ENCODE measurements at regions not wholly inside any gene's neighbourhood (a gene's known extent, or its start where the extent isn't known, plus 50 kb on each side); places are given as distances from the start of the nearest gene placed in this dataset.
"Not testable (repeated sequence)": the region's sequence is repeated elsewhere in the genome, so short reads cannot be mapped to it uniquely, and the experiment has no call there.

GRCh38 chr4:31391976-31392375 is 671.8 kb downstream of the PCDH7 start:
- DNase-seq, result no peak

DNA sequence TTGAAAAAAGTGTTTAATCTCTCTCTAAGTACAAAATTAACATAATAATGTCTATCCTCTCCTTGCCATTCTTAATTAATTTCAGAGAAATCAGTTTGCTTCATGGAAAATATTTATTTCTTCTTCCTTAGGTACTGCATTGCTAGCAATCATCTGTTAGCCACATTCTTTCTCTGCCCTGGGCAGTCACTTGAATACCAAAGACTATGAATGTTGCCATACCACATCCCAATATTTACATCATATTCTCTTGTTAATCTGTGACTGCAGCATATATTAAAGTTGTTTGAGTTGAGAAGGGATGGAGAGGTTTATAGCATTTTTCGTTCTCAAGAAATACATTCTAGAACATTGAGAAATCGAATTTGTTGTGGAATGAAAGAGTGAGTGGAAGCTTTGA is 672.8 kb downstream of the PCDH7 start:
- DNase-seq, result no peak

DNA sequence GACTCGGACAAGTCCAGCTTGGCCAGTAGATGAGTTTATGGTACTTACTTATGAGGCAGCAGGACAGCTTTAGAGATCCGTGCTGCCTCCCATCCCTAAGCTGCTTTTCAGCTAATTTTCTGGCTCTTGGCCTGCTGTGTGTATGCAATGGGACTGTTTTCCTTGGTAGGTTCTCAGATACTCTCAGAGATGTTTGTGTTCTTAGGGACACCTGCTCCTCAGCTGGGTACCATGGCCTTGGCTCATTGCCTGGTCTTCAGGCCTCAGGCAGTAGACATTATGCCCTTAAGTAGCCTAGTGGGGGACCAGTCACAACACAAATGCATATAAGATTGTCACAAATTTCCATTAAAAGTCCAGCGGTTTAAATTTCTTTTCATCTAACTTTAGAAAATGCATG is 688.0 kb downstream of the PCDH7 start:
- DNase-seq, result no peak

GRCh38 chr4:31411565-31411964 is 691.4 kb downstream of the PCDH7 start:
- DNase-seq, result no peak

GRCh38 chr4:31415629-31416028 is 695.5 kb downstream of the PCDH7 start:
- DNase-seq, result no peak

GRCh38 chr4:31416498-31416897 is 696.3 kb downstream of the PCDH7 start:
- no peak for DNase-seq

GRCh38 chr4:31417040-31417439 is 696.9 kb downstream of the PCDH7 start:
- DNase-seq, result no peak

GRCh38 chr4:31422006-31422405 is 701.8 kb downstream of the PCDH7 start:
- DNase-seq, result no peak

GRCh38 chr4:31427691-31428090 is 707.5 kb downstream of the PCDH7 start:
- no peak for DNase-seq

DNA sequence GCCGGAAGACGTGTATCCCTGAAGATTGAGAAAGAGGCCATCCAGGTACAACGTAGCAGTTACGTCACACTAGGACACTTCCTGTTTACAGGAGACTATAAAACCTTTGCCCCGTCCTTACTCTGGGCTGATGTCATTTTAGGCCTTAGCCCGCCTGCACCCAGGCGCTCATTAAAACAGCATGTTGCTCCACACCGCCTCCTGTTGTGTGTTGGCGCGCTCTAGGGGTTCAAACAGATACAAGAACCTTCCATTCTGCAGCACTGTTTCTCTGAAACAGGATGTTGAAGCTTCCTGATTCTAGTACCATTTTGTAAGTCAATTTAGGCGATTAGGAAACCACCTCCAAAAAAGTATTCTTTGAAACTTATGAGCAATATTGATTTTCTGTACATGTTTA is 722.1 kb downstream of the PCDH7 start:
- DNase-seq, result no peak

GRCh38 chr4:31445526-31445925 is 725.4 kb downstream of the PCDH7 start:
- DNase-seq, result no peak

DNA sequence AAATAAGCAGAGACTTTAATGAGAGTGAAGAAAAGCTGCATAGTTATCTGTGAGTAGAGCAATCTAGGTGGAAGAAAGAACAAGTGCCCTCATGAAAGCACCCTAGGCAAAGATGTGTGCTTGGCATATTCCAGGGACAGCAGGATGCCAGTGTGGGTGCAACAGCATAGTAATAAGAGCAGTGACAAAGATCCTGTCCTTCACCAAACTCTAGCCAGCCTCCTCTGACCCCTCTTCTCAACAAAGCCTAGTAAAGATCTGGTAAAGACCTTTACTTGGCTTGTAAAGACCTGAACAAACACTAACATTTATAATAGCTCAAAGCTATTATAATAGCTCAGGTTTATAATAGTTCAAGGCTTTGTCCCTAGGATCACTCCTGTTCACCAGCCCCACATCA is 735.4 kb downstream of the PCDH7 start:
- no peak for DNase-seq

DNA sequence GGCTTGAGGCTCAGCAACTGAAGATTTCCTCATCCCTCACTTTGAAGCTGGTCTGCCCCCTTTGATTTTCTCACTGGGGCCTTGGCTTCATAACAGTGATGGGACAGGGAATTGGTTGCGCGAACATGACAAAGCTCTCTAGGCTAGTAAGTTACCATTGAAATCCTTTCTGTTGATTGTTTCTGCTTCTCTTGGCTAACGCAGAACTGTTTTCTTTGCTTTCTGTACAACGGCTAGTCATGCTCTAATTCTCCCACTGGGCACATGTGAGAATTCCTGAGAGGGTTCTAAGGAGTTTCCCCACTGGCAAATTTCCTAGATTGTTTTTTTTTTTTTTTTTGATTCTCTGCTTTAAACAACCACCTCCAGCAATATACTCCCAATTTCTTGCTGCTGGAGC is 738.6 kb downstream of the PCDH7 start:
- DNase-seq, result no peak

DNA sequence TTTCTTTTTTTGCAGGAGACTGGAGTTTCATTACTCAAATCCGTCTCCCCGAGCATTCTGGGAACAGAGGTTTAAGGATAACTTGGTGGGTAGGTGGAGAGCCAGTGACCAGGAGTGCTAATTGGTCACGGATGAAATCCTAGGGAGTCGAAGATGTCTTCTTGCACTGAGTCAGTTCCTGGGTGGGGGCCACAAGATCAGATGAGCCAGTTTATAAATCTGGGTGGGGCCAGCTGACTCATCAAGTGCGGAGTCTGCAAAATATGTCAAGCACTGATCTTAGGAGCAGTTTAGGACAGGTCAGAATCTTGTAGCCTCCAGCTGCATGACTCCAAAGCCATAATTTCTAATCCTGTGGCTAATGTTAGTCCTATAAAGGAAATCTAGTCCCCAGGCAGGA is 741.3 kb downstream of the PCDH7 start:
- DNase-seq, result no peak

GRCh38 chr4:31467781-31468180 is 747.6 kb downstream of the PCDH7 start:
- no peak for DNase-seq

DNA sequence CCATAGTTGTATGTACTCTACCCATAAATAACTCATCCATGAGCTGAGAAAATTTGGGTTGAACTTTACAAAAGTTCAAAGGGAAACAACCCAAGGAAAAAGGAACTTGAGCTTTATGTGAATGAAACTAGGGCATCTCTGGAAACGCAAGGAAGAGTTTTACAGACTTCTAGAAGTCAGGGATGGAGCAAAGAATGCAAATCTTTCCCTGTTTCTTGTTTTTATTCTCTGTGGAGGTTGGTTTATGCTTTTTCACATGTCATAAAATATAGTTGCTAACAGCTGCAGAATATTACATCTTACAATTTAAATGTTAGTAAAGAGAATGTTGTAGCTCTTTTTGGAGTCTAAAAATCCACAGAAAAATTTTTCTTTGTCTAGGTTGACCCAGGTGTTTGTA is 754.1 kb downstream of the PCDH7 start:
- no peak for DNase-seq

DNA sequence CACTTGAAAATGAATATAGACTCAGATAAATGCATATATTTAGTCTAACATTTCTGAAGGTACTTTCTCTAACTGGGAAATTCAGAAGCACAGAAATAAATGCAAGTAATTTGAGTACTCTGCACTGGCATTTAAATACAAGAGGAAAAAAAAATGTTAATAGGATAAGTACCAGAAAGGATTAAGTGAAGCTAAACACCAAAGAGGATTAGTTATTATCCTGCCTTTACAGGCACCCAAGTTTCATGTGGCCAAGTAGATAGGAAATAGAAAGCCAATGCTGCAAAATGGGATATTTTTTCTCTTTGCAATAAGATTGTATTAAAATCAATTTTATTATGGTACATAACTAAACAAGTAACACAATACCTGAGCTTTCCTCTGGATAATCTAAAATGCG is 762.5 kb downstream of the PCDH7 start:
- DNase-seq, result no peak

GRCh38 chr4:31499216-31499615 is 779.0 kb downstream of the PCDH7 start:
- DNase-seq, result not testable (repeated sequence)

DNA sequence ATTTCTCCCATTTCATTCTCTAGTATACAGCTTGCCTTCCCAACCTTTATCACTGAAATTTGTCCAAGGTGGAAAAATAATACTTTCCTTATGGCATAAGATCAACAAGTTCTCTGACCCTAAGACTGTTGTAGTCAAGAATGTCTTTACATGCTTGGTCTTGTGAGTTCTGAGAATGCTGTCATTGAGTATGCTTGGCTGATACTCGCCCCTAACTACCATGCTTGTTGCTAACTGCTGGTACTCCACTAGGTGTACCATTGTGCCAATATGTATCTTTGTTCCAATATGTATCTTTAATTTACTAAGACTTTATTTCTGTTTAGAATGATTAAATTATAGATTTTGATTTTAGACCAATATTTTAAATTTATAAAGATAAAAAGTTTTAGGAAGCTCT is 796.4 kb downstream of the PCDH7 start:
- no peak for DNase-seq

DNA sequence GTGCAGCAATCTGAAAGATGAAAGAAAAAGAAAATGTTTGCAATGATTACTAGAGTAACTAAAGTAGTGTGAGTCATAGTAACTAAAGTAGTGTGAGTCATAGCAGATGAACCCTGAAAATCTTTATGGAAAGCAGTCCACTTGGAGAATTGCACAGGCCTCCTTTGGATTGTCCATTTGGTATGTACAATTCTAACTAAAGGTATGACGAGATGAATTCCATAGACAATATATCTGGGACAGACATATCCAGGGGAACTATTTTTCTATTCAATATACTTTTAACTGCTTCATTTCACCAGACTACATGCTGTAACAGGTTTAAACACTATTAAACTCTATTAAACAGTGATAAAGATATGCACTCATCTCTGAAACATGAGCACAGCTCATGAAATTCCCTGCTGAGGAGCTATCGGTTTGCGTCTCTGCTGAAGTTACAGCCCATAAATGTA is 798.7 kb downstream of the PCDH7 start:
- no peak for DNase-seq

- no peak for DNase-seq
These were observed 810.4 kb downstream of the PCDH7 start for GRCh38 chr4:31530555-31530954.

GRCh38 chr4:31538877-31539276 is 818.7 kb downstream of the PCDH7 start:
- DNase-seq, result no peak

DNA sequence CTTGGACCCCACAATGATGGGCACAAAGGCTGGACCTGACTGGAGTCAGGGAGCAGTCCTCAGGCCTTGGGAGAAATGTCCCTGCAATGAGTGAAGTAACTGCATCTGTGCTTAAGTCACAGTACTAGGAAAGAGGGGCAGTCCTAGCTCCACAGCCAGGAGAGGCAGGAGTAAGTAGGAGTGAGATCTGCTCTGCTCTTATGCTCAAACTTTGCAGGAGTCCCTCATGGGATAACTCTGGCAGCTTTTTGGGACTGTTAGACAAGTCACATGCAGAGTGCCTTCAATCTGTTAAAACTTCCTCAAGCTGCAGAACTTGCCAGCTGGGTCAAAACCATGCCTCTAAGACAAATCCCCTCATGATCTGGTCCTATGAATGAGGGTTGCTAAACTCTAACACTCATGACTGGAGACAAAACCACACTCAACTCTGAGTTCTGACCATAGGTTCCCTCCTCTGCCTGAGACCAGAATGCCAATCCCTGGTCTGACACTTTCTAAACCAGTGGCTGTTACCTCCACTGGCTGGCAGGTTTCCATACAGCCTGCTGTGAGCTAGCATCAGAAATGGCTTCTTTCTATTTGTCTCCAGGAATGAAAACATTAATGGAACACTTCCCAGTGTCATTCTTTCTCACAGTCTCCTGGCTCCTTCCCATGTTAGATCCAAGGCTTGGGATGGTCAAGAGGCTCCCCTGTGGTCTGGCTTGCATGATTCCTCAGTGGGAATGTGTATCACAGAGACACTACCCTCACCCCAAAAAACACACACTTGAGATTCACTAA is 819.3 kb downstream of the PCDH7 start:
- no peak for DNase-seq

DNA sequence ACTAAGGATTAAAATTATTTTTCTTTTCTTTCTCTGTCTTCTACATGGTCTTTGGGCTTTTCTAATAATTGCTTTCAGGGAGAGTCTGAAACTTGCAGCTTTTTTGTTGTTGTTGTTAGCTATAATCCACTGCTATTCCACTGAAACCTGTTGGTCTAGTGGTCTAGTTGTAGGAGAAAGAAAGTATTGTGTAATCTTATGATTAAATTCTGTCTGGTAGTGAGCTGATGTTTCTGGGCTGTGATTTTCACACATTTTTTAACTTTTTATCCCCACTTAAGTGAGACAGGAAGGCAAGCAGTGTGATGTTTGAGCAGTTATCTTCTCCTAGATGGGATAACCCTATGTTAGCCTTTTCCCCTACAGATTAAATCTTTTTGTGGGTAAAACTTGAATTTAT is 825.2 kb downstream of the PCDH7 start:
- no peak for DNase-seq

GRCh38 chr4:31545755-31546154 is 825.6 kb downstream of the PCDH7 start:
- no peak for DNase-seq

All from stimulated activated CD4-positive, alpha-beta T cell treated with anti-CD3 and anti-CD28 coated beads, Interleukin-4, amount 100 ng/mL, for 4 hours (primary cell).